ENCODE measurements at regions not wholly inside any gene's neighbourhood (a gene's known extent, or its start where the extent isn't known, plus 50 kb on each side); places are given as distances from the start of the nearest gene placed in this dataset.
"Not testable (repeated sequence)": the region's sequence is repeated elsewhere in the genome, so short reads cannot be mapped to it uniquely, and the experiment has no call there.

DNA sequence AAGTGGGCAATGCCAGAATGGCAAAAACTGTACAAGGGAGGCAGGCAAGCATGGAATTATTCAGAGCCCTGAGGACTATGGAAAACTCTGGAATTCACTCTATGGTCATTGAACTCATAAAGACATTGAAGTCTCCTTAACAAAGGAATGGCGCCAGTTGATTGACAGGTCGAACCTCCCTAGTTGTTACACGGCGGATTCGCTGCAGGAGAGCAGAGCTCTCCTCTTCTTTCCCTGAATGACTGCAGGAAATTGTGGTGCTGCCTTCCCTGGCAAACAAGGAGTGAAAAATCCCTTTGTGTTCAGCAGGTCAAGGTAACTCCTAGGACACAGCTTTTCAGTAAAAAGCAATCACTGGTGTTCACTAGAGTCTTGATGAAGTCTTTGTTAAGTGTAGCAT is 732.8 kb upstream of the FRG1 start:
- no peak for DNase-seq

DNA sequence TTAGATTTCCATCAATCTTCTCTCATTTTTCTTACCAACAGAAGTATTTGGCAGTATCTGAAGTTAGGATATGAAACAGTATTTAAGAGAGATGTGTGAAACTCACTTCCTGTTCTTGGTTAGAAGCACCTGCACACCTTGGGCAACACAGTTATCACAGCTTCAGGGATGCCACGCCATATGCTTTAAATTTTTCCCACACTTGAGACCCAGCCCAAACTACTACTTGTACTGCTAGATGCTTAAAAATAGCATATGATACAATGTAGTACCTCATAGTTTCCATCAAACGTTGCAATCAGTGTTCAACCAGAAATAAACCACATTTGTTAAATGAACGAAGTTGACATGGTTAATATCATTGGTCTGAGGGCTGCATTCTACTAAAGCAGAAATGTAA is 725.1 kb upstream of the FRG1 start:
- DNase-seq = no peak

DNA sequence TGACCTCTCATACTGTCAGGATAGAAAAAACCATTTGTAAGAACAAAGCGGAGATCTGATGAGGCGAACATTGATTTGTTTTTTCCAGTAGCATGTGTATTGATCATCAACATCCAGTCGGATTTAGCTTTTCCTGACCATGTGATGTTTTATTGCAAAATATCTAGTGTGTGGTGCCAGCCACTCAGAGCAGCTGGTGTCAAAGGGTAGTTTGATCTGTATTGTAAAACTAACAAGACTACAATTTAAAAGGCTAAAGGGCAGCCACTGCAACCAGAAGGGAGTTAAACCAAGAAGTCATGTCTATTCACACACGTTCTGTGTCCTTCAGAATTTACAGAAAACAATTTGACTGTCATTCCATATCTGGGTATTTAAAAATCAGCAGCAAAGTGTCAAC is 719.0 kb upstream of the FRG1 start:
- no peak for DNase-seq

DNA sequence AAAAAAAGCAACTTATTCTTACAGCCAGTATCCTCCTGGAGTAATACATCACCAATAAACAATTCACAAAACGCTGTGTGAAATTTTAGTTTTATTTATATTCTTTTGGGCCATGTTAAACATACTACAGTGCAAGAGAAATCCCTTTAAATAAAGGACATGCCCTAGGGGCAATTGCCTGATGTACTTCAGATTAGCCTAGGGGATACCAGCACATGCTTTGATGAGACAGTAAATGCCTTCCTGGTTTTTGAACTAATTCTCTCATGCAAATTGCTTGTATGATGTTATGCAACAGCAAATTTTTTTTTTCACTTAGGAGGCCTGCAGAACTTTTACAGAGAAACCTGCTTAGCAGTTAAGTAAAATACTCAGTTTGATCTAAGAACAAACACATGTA is 711.9 kb upstream of the FRG1 start:
- DNase-seq = no peak

DNA sequence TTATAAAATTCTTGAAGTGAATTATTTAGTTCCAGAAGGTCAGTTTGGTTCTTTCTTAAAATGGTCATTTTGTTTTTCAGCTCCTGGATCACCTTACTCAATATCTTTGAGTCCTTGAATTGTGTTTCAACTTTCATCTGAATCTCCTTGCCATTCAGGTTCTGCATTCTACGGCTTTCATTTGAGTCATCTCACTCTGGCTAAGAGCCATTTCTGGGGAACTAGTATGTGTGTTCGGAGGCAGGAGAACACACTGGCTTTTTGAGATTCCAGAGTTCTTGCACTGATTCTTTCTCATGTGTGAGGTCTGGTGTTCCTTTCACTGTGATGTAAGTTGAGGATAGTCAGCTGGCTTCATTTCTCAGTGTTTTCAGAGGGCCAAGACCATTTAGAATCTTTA is 708.4 kb upstream of the FRG1 start:
- DNase-seq = no peak

DNA sequence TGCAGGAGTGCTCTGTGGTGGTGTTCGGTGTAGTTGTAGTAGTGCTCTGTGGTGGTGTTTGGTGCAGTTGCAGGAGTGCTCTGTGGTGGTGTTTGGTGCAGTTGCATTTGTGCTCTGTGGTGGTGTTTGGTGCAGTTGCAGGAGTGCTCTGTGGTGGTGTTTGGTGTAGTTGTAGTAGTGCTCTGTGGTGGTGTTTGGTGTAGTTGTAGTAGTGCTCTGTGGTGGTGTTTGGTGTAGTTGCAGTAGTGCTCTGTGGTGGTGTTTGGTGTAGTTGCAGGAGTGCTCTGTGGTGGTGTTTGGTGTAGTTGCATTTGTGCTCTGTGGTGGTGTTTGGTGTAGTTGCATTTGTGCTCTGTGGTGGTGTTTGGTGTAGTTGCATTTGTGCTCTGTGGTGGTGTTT is 706.9 kb upstream of the FRG1 start:
- not testable (repeated sequence) for DNase-seq

DNA sequence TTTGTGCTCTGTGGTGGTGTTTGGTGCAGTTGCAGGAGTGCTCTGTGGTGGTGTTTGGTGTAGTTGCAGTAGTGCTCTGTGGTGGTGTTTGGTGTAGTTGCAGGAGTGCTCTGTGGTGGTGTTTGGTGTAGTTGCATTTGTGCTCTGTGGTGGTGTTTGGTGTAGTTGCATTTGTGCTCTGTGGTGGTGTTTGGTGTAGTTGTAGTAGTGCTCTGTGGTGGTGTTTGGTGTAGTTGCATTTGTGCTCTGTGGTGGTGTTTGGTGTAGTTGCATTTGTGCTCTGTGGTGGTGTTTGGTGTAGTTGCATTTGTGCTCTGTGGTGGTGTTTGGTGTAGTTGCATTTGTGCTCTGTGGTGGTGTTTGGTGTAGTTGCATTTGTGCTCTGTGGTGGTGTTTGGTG is 705.7 kb upstream of the FRG1 start:
- DNase-seq = not testable (repeated sequence)

DNA sequence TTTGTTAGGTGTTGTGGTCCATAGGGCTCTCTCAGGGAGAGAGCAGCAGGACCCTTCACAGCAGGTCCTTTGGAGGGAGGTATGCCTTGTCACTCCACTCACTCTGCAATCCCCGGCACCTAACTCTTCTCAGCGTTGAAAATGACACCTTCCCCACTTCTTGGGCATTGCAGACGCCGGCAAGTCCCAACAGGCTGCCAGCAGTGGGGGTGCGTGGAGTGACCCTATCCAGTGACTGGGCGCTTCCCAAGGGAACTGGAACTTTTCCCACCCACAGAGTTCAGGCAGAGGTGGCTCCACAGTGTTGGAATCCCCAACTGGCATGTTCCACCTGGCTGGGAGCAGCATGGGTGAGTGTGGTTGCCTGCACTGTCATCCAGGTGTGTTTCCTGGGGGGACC is 705.1 kb upstream of the FRG1 start:
- DNase-seq = no peak

- DNase-seq = not testable (repeated sequence)
Observed at GRCh38 chr4:189236321-189236720, 704.4 kb upstream of the FRG1 start.

- DNase-seq = no peak
Observed at GRCh38 chr4:189237340-189237739, 703.3 kb upstream of the FRG1 start.

- DNase-seq = no peak
Observed at GRCh38 chr4:189255636-189256035, 685.0 kb upstream of the FRG1 start.

DNA sequence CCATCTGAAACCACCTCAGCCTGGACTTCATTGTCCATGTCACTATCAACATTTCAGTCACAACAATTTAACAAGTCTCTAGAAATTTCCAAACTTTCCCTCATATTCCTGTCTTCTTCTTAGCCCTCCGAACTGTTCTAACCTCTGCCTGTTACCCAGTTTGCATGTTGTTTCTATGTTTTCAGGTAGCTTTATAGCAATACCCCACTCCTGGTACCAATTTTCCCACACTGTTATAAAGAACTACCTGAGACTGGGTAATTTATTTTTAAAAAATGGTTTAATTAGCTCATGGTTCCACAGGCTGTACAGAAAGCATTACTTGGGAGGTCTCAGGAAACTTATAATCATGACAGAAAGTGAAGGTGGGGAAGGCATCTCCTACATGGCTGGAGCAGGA is 679.2 kb upstream of the FRG1 start:
- DNase-seq = no peak

GRCh38 chr4:189265515-189265914 is 675.2 kb upstream of the FRG1 start:
- no peak for DNase-seq

GRCh38 chr4:189267312-189267965 is 673.2 kb upstream of the FRG1 start:
- DNase-seq = no peak

DNA sequence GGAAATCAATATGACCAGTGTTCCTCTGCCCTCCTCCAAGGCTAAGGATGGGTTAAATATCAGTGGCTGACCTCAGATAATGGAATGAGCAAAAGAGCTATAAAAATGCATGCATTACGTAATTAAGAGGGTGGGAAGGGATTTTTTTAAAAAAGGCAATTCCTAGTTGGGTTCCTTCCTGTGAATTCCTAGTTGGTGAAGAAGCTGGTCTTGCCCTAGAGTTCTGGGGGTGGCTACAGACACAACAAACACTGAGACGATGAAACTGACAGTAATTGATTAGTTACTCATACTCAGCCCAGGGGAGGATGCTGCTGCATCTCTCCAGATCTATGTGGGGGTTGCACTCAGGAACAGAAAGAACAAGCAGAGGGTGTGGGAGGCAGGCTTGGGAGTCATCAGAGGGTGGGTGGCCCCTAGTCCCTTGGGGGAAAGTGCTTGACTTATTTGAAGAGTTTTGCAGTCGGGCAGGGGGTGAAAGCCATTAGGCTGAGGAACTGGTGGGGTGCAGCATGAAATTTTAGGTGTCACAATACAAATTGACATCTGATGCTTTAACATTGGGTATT is 662.0 kb upstream of the FRG1 start:
- DNase-seq = no peak

- DNase-seq = no peak
Observed at GRCh38 chr4:189279188-189279587, 661.5 kb upstream of the FRG1 start.

- no peak for DNase-seq
Observed at GRCh38 chr4:189285377-189285776, 655.3 kb upstream of the FRG1 start.

GRCh38 chr4:189291939-189292338 is 648.7 kb upstream of the FRG1 start:
- no peak for DNase-seq

- no peak for DNase-seq
Observed at GRCh38 chr4:189293459-189293858, 647.2 kb upstream of the FRG1 start.

GRCh38 chr4:189294574-189294973 is 646.1 kb upstream of the FRG1 start:
- DNase-seq = no peak

- DNase-seq = no peak
Observed at GRCh38 chr4:189299706-189300105, 641.0 kb upstream of the FRG1 start.

GRCh38 chr4:189301692-189302091 is 639.0 kb upstream of the FRG1 start:
- DNase-seq = no peak

- no peak for DNase-seq
Observed at GRCh38 chr4:189302719-189303118, 638.0 kb upstream of the FRG1 start.

DNA sequence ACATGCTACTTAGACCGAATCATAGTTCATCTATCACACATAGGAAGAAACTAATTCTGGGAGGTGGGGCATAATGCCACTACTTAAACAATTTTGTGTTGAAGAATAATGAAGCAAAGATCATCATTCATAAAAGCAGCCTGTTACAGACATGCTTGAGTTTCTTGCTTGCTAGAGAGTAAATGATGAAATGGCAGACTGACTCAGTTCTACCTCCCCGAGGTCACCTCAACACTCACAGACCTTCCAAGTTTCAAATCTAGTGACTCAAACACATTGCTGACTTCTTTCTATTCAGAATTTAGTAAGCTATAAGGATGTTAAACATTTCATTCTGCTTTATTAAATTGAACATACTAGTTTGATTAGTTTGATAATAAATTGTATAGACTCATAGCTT is 636.5 kb upstream of the FRG1 start:
- no peak for DNase-seq

GRCh38 chr4:189304809-189305208 is 635.9 kb upstream of the FRG1 start:
- DNase-seq = no peak

All from NCI-H2171 treated with DMSO at 0.1 percent for 48 hours (cell line).